OCI-M2 (cell line): ENCODE measurements at regions not wholly inside any gene's neighbourhood (a gene's known extent, or its start where the extent isn't known, plus 50 kb on each side); places are given as distances from the start of the nearest gene placed in this dataset.

ENCODE experiments used
- DNase-seq: peaks from one replicate; lab custom pipeline; 2025; ENCODE audit not compliant: unreplicated experiment; lab: John Stamatoyannopoulos, UW

DNA sequence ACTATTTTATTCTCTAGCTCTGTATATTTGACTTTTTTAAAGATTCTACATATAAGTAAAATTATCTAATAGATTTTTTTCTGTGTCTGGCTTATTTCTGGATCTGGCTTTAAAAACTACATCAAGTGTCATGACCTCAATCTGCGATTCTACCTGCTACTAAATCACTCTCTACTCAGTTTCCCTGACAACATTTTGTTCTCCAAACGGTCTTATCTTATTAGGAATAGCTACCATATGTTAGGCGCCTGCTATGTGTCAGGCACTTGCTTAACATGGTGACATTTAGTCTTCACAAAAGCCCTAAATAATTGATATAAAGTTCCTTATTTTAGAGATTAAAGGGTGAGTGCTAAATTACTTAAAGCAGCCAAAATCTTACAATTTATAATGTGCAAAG lies 1362.9 kb upstream of the FLRT2 start:
- DNase-seq, result no peak

DNA sequence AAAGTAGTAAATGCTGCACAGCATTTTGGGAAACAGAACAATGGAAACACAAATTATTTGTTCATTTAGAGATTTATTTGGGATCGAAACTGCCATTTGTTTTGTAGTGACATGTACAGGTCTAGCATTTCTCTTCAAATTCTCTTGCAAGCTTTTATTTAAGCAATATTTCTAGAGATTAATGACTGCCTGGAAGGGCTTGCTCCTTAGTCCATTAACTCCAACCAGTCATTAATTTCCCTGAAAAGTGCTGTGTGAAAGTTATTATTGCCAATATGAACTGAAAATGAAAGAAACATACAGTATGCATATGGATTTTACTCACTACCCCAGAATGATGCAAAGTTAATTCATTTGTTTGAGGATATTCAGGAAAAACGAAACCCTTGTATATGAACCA lies 1349.6 kb upstream of the FLRT2 start:
- no peak for DNase-seq

DNA sequence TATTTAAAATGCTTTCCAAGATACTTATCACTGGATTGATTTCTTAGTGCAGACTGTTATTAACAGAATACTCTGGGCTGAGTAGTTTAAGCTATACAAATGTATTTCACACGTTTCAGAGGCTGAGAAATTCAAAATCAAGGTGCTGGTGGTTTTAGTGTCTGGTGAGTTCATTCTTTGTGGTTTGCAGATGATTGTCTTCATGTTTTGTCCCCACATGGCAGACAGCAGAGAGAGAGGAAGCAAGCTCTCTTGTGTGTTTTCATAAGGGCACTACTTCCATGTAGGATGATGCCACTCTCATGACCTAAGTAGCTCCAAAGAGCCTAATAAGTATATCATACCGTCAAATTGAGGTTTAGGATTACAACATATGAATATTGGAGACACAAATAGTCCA lies 1348.9 kb upstream of the FLRT2 start:
- no peak for DNase-seq

DNA sequence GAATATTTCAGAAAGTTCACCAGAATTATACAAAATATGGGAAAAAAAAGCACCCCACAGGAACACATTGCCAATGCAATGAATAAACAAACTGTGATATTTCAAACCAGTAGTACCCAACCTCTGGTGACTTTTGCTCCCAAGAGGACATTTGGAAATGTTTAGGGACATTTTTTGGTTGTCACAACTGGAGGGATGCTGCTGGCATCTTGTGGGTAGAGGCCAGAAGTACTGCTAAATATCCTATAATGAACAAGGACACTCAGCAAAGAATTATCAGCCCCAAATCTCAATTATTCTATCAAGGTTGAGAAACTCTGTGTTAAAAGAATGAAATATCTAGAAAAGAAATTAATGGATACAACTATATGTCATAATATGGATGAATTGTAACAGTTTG lies 1334.4 kb upstream of the FLRT2 start:
- no peak for DNase-seq

DNA sequence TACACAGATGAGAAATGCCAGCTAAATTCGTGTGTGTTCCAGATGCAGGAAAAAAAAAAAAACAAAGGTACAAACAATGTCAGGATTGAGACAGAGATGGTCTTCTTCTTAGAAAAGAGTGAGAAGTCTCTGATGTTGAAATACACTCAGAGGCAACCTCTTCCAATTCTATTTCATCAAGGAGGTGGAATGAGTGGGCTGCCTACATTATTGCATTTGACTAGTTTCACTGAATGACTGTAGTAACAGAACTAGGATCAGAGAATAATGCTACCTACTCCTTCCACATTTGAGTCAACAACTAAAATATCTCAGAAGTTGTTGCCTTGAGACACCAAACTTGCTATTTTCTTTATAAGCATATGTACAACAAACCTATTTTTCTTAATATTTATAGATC lies 1332.2 kb upstream of the FLRT2 start:
- no peak for DNase-seq

DNA sequence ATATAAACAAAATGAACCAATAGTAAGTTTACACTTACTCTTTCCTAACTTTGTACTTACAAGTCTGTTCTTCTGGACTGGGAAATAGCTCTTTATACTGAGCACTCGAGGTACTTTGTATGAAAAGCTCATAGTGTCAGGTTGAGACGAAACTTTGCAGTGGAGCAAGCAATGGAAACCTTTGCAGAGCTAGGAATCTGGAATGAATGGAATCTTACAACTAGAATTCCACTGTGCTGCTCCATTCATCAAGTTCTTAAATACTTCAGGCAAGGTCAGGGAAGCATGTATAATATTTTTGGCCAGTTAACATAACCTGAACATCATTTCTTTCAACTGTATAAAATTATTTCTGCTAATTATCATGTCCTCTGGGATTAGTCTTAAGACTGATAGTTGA lies 1327.5 kb upstream of the FLRT2 start:
- no peak for DNase-seq

DNA sequence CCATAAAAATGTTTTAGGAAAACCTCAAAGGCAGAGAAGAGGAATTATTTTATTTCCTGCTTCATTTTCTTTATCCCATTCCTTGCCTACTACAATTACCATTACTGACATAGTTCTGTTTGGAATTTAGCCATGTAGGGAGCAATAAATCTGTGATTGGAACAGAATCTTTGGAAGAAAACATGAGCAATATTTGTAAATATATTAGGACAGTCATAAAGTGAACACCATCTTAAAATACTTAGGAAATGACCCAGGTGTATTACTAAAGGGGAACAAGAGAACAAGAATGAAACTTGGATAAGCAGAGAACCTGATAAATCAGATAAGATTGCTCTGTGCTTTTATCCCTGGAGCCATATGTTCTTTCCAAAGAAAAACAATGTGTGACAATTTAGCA lies 1326.0 kb upstream of the FLRT2 start:
- no peak for DNase-seq

DNA sequence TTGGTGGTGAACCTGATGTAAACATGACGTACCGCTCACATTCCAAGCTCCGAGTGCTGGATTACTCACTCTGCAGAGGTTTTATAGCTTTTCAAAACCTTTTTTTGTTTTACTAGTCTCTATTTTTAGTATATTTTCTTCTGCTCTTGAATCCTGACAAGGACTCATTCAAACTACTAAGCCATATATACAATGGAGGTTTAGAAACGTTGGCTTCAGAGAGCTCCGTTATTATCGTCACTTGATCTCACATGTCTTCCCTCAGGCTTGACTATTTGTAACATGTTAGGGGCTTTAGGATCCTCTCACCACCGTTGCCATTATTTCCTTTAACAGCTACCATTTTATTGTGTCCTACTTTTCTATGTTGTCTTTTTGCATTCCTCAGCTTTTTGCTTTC lies 1321.5 kb upstream of the FLRT2 start:
- no peak for DNase-seq

DNA sequence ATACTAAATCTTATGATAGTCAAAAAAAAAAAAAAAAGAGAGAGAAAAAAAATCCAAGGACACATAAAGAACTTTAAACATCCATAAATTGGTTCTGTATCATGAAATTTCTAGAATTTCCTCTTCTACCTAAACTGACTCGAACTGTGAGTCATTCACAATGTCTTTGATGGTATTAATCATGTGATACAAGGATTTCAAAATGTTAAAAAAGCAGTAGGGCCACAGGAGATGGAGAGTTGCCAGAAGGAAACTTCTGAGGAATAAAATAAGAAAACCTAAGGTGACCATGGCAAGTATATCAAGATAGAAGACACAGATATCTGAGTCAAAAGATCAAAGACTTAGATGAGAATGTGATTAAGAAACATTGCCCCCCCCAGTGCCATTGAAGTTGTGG lies 1320.9 kb upstream of the FLRT2 start:
- DNase-seq, result no peak

DNA sequence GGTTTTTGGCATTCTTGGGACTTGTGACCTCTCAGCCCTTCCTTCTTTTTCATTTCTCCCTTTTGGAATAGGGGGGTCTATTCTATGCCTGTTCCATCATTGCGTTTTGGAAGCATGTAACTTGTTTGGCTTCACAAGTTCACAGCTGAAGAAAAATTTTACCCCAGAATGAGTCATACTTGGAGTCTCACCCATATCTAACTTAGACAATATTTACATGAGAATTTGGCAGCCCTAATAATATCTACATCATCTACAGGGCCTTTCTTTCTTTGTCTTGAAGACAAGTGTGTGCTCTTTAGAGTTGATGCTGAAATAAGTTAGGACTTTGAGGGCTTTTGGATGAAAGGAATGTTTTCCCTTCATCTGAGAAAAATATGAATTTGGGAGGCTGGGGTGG lies 1312.9 kb upstream of the FLRT2 start:
- no peak for DNase-seq

DNA sequence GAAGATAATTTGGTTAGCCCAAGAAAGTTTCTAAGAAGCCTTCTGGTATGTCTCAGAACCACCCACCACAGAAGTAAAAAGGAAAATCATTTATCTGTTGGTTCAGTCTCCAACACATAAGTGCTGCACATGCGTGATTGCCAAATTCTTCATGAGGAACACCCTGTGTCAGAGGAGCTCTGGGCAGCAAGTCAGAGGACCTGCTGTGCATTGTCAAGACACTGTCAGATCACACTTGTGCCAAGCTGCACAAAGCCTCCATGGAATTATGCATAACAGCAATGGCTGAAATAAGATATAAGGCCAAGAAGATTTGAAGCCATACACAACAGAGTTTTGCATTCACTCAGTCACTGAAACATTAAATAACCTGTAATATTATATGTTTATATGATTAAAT lies 1304.7 kb upstream of the FLRT2 start:
- no peak for DNase-seq

DNA sequence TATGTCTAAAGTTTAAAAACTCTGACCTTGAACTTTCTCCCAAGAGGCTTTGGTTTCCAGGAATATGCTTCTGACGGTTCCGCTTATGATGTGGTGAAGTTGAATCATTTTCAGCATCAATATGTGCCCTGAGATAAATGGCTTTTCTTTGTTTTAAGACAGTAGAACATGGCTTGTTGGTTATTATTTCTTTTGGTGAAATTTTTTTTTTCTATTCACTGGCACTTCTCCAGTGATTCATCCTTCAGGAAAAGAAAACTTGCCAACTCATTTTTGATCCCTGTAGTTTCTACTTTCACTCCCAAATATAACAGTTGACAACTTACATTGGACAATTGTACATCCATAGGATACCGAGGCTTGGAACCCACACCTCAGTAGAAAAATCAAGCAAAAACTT lies 1301.2 kb upstream of the FLRT2 start:
- no peak for DNase-seq

DNA sequence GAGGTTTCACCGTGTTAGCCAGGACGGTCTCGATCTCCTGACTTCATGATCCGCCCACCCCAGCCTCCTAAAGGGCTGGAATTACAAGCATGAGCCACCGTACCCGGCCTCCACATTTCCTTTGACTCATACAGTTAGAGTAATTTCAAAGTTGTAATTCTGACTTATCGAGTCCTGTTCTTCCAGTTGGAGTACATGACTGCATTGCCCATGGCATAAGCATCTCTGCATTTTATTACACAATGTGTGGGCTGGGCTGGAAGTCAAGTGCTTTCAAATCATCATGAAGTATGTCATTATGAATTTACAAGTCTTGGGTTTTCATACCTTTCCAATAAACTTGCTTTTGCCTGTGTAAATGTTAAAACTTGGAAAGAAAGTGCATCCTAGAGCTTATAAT lies 1295.7 kb upstream of the FLRT2 start:
- DNase-seq, result no peak

DNA sequence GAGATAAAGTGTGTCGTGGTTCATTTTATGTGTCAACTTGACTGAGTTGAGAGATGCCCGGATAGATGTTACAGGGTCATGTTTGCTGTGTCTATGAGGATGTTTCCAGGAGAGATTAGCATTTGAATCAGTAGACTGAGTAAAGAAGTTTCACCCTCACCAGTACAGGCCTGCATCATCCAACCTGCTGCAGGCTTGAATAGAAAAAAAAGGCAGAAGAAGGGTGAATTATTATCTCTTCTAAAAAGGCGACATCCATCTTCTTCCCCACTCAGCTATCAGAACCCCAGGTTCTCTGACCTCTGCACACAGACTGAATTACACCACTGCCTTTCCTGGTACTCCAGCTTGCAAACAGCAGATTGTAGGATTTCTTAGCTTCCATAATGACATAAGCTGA lies 1293.7 kb upstream of the FLRT2 start:
- DNase-seq, result no peak

DNA sequence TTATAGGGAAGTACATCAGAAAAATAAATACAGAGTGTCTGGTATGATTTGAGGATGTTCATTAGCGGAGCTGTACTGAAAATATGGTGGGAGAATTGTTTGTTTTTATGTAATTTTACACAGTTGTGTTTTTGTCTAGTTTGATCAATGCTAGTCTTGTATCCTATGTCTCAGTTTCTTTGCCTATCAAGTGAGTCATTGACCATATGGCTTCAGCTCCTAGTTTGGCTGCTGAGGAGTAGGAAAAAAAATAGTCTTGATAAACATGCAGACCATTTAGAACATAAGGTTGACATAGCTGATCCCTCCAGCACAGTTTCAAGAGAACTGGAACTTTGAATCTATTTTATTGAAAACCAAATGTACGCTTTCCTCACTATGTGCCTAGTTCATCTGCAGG lies 1292.1 kb upstream of the FLRT2 start:
- DNase-seq, result no peak

DNA sequence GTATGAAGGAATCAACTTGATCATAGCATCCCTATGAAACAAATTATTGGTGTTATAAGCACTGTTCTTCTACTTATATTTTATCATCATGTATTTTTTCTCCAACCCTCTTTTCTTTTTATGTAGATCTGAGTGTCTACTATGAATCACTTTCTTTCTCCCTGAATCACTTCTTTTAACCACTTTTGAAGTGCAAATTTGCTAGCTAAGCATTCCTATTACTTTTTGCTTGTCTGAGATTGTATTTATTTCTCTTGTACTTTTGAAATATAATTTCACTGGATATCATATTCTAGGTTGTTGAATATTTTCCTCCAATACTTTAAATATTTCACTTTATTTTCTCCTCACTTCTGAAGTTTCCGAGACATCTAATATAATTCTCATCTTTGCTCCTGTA lies 1282.3 kb upstream of the FLRT2 start:
- DNase-seq, result no peak

DNA sequence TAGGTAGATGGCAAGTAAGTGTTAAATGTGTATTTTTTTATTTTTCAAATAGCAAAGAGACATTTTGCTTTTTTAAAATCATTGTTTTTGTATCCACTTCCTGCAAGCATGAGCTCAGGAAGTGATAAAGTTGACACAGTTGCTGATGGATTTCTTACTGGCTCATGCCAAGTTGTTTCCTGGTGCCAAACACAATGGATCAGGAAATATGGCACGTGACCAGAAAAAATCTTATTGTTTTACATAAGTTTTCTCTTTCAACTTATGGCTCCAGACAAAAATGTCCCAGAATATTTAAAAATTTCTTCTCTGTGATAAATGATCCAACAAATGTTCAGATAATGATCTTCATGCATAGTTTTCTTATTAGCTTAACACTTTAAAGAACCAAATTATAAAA lies 1279.1 kb upstream of the FLRT2 start:
- DNase-seq, result no peak

DNA sequence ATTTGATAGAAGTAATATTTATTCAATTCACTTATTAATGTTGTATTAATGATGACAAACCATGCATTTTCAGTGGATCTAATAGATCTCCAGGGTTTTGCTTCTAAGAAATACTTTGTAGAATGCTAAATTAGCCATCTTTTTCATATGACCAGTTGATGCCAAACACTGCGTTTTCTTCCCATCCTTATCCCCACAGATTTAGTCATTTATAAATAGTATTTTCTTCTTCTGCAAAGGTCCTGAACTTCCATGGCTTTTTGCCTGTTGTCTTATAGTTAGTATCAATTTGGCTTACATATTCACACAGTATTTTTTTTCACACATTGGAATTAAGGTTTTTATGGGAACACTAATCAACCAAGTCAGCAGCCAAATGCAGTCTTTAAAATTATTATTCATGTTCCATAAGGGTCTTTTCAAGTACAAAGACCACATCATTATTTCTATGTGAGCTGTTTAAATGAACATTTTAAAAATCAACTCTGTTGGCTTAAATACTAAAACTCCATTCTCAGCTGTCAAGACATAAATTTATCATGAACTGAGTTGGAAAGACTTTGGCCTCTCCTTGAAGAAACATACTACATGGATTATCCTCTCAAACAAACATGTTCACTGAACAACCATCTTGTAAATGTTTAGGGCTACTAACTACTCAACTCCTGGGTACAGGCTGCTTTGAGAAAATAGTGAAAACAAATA lies 1278.4 kb upstream of the FLRT2 start:
- no peak for DNase-seq

DNA sequence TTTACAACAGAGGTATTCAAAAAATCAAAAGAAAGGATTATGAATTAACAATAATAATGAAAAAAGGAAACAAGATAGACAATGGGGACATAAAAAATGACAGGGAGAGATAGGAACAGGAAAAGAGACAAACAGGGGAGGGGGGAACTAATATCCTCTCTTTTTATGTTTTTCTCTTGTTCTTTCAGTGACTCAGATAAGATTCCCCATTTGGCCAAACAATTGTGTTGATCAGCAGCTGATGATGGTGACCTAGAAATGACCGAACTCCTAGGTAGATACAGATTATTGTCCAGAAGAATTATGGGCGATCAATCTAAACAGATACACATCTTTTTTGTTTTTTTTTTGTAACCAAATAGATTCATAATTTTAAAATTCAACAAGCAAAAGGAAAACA lies 1277.2 kb upstream of the FLRT2 start:
- no peak for DNase-seq

DNA sequence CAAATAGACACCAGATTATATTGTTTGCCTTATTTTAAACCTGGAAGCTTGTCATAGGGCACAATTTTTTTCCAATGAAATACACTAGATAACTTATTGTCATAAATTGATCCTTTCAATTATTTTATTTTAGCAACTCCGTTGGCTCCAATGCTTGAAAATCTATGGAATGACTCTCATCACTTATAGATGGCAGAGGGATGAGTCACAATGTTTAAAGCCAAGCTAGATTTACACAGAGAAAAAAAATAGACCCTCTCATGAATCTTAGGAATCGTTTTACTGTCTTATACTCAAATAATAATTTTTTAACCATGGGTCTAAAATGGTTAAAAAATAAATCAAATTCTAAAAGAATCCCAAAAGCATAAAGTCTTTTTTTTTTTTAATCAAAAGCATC lies 1276.6 kb upstream of the FLRT2 start:
- no peak for DNase-seq

DNA sequence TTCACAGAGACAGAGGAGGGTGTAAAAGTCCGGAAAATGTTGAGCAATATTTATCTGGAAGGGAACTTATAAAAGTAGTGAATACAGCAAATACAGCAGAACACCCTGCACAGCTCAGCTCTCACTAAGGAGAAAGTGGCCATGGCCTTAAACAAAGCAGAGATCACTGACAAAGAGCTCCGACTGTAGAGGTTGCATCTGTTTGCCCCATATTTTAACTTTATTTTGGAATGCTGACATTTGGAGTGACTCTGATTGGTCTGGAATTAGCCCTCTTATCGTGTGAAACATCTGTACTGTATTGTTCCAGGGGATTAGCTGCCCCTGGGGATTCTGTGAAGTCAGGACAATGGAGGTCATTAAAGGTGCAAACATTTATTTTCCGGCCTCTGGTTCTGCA lies 1275.7 kb upstream of the FLRT2 start:
- no peak for DNase-seq

DNA sequence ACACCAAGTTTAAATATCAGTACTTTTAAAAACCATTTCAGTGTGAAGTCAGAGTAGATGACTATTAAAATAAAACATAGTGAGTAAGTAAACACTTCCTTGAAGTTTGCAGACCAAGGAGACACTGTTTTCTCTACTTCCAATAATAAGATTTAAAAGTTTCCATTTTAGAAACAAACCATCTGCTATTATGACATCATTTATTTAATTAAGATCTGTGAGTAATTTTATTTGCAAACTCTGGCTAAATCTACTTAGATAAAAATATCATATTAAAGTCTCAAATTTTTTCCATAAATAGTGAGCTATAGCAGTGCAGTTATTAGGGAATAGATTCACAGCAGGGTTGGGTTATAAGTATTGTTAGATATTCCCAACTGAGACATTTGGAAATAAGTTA lies 1267.0 kb upstream of the FLRT2 start:
- no peak for DNase-seq

DNA sequence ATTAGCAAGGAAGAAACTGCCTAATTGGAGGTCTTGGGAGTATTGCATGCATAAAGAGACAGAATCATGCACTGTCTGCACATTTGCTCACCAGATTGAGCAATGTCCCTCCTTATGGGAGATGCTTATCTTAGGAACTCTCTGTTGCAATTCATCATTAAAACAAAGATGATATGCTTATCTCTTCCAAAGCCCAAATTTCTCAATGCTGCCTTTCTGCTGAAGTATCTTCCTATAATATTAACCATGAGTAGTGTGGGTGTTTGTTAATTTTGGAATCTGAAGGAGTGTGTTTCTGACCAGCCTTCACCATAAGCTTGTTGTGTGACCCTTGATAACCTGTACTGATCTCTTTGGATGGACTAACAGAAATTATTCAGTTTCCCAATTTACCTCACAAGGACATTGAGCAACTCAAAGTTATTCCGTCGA lies 1257.6 kb upstream of the FLRT2 start:
- DNase-seq, result no peak

DNA sequence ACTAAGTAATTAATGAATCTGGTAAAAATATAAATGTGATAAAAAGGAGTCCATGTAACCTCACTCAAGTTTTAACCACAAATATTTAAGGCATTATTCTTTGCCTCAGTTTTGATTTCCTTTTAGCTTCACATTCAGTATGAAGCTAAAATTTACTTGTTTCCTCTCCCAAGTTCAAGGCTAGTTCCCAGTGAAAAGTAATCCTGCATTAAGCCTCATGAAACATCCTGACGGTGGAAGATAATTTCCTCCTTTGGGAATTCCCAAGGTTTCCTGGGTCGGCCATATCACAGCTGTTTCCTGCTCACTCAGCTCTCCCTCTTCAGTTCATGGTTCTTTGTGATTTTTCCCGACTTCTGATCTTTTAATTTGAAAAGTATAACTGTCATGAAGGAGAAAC lies 1256.8 kb upstream of the FLRT2 start:
- DNase-seq, result no peak
